Right renal pelvis (tissue), 4 donors: ENCODE measurements at regions not wholly inside any gene's neighbourhood (a gene's known extent, or its start where the extent isn't known, plus 50 kb on each side); places are given as distances from the start of the nearest gene placed in this dataset.
"Not testable (repeated sequence)": the region's sequence is repeated elsewhere in the genome, so short reads cannot be mapped to it uniquely, and the experiment has no call there.

Experiments
- DNase-seq, 4 donors: peaks; one replicate each; pipeline ENCODE4 v3.0.0-alpha.2; 2013; ENCODE audit warnings: low read depth in 4 of 4, low spot score in 3 of 4, missing footprints in 1 of 4

- no peak for DNase-seq
Observed at GRCh38 chr11:123344790-123345357, 85.2 kb upstream of the GRAMD1B start.

GRCh38 chr11:123344188-123344587 lies 85.9 kb upstream of the GRAMD1B start:
- not testable (repeated sequence) for DNase-seq

- DNase-seq, result no peak
Observed at GRCh38 chr11:123338997-123339752, 90.9 kb upstream of the GRAMD1B start.

GRCh38 chr11:123338266-123338800 lies 91.7 kb upstream of the GRAMD1B start:
- DNase-seq, result no peak

GRCh38 chr11:123334925-123335324 lies 95.1 kb upstream of the GRAMD1B start:
- no peak for DNase-seq

GRCh38 chr11:123332577-123332976 lies 97.5 kb upstream of the GRAMD1B start:
- not testable (repeated sequence) for DNase-seq

- no peak for DNase-seq
Observed at GRCh38 chr11:123330948-123331347, 99.1 kb upstream of the GRAMD1B start.

- DNase-seq, result no peak
Observed at GRCh38 chr11:123330471-123330870, 99.6 kb upstream of the GRAMD1B start.

GRCh38 chr11:123330071-123330470 lies 100.0 kb upstream of the GRAMD1B start:
- no peak for DNase-seq

GRCh38 chr11:123328281-123328867 lies 101.7 kb upstream of the GRAMD1B start:
- DNase-seq, result no peak

- DNase-seq, result no peak
Observed at GRCh38 chr11:123325533-123325932, 104.5 kb upstream of the GRAMD1B start.

GRCh38 chr11:123323568-123323967 lies 106.5 kb upstream of the GRAMD1B start:
- no peak for DNase-seq

- DNase-seq, result no peak
Observed at GRCh38 chr11:123321636-123322035, 108.4 kb upstream of the GRAMD1B start.

- DNase-seq, result no peak
Observed at GRCh38 chr11:123318623-123319022, 111.4 kb upstream of the GRAMD1B start.

- DNase-seq, result not testable (repeated sequence)
Observed at GRCh38 chr11:123318132-123318531, 111.9 kb upstream of the GRAMD1B start.

GRCh38 chr11:123316003-123316402 lies 114.1 kb upstream of the GRAMD1B start:
- DNase-seq, result no peak

- DNase-seq, result no peak
Observed at GRCh38 chr11:123314972-123315371, 115.1 kb upstream of the GRAMD1B start.

- no peak for DNase-seq
Observed at GRCh38 chr11:123313262-123313661, 116.8 kb upstream of the GRAMD1B start.

GRCh38 chr11:123308077-123308476 lies 113.0 kb upstream of the CLMP start:
- DNase-seq, result no peak

GRCh38 chr11:123307276-123307675 lies 112.2 kb upstream of the CLMP start:
- DNase-seq, result no peak

GRCh38 chr11:123306531-123306930 lies 111.5 kb upstream of the CLMP start:
- no peak for DNase-seq
